Bronchial epithelial cell (primary cell): ENCODE measurements at regions not wholly inside any gene's neighbourhood (a gene's known extent, or its start where the extent isn't known, plus 50 kb on each side); places are given as distances from the start of the nearest gene placed in this dataset.

Source experiments
- DNase-seq: peaks from one replicate; pipeline ENCODE4 v3.0.0-alpha.2; 2010; ENCODE audit warnings: low read depth
- FAIRE-seq: peaks from 2 replicates; lab custom pipeline; 2011; peaks lifted over from hg19 to GRCh38; lab: Jason Lieb, UNC
- H3K27me3 ChIP-seq: 2 replicates; pipeline ENCODE4 v1.5.1; 2011; ENCODE audit warnings: low read length; ENCODE audit not compliant: control insufficient read depth, insufficient read depth
- H3K36me3 ChIP-seq: 2 replicates; pipeline ENCODE4 v1.5.1; 2011; ENCODE audit warnings: low read length; ENCODE audit not compliant: control insufficient read depth, insufficient read depth
- H3K4me3 ChIP-seq: 2 replicates; pipeline ENCODE4 v1.5.1; 2011; ENCODE audit warnings: mild to moderate bottlenecking, low read depth, low read length, control low read depth
- CTCF ChIP-seq: IDR thresholded peaks from 2 replicates; pipeline ENCODE4 v1.5.1; 2011; ENCODE audit warnings: mild to moderate bottlenecking, moderate library complexity, low read length, control low read depth, inconsistent platforms; ENCODE audit not compliant: insufficient read depth, severe bottlenecking

GRCh38 chr11:129300099-129300498 is 75.5 kb upstream of the BARX2 start:
- Histone ChIP-seq H3K36me3 (no peaks in the 10 kb centered on the region), H3K4me3 (no peak overlapping the region), H3K27me3 (no peaks in the 10 kb centered on the region)
- DNase-seq (no peak), FAIRE-seq (no peak)
- TF ChIP-seq CTCF = no peak

- no peaks in the 10 kb centered on the region for H3K36me3 ChIP-seq
- H3K27me3 ChIP-seq = no peaks in the 10 kb centered on the region
- no peak for DNase-seq
- no peak for TF ChIP-seq CTCF
- H3K4me3 ChIP-seq = no peak overlapping the region
- FAIRE-seq = no peak
Measured at GRCh38 chr11:129298988-129299387, 76.7 kb upstream of the BARX2 start.

- Histone ChIP-seq H3K36me3 (no peaks in the 10 kb centered on the region), H3K4me3 (no peak overlapping the region), H3K27me3 (no peaks in the 10 kb centered on the region)
- FAIRE-seq (peak; percentile 73), DNase-seq (no peak)
- no peak for TF ChIP-seq CTCF
Measured at GRCh38 chr11:129295746-129296145, 79.9 kb upstream of the BARX2 start.

GRCh38 chr11:129292771-129293170 is 82.9 kb upstream of the BARX2 start:
- no peak for DNase-seq
- no peak for FAIRE-seq
- no peak overlapping the region for H3K4me3 ChIP-seq
- no peaks in the 10 kb centered on the region for H3K36me3 ChIP-seq
- TF ChIP-seq CTCF = no peak
- no peaks in the 10 kb centered on the region for H3K27me3 ChIP-seq

GRCh38 chr11:129292092-129292491 is 83.6 kb upstream of the BARX2 start:
- H3K27me3 ChIP-seq = no peaks in the 10 kb centered on the region
- TF ChIP-seq CTCF = no peak
- H3K4me3 ChIP-seq = no peak overlapping the region
- no peaks in the 10 kb centered on the region for H3K36me3 ChIP-seq
- FAIRE-seq = no peak
- DNase-seq = no peak

- no peaks in the 10 kb centered on the region for H3K27me3 ChIP-seq
- no peak for FAIRE-seq
Measured at GRCh38 chr11:129291546-129291945, 84.1 kb upstream of the BARX2 start.

More at GRCh38 chr11:129291546-129291945, 84.1 kb upstream of the BARX2 start:
- Histone ChIP-seq H3K36me3 (no peaks in the 10 kb centered on the region), H3K4me3 (no peak overlapping the region)
- TF ChIP-seq CTCF = no peak
- no peak for DNase-seq
